NCI-H524 (cell line): ENCODE measurements at regions not wholly inside any gene's neighbourhood (a gene's known extent, or its start where the extent isn't known, plus 50 kb on each side); places are given as distances from the start of the nearest gene placed in this dataset.

Source experiments
- DNase-seq, 2 experiments: peaks; one replicate each; lab custom pipeline; 2025; lab: John Stamatoyannopoulos, UW

GRCh38 chr2:33782395-33783230, 183.5 kb upstream of the FAM98A start:
- no peak for DNase-seq

- DNase-seq: no peak
Measured at GRCh38 chr2:33777786-33778185, 178.7 kb upstream of the FAM98A start.

DNA sequence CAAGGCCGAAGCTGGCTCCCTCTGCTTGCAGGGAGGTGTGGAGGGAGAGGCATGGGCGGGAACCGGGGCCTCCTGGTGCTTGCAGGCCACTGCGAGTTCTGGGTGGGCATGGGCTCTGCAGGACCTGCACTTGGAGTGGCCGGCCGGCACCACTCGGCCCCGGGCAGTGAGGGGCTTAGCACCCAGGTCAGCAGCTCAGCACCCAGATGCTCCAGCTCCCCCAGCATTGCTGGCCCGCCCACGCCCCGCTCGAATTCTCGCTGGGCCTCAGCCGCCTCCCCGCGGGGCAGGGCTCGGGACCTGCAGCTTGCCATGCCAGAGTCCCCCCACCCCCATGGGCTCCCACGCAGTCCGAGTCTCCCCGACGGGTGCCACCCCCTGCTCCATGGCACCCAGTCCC, 176.2 kb upstream of the FAM98A start:
- no peak for DNase-seq

DNA sequence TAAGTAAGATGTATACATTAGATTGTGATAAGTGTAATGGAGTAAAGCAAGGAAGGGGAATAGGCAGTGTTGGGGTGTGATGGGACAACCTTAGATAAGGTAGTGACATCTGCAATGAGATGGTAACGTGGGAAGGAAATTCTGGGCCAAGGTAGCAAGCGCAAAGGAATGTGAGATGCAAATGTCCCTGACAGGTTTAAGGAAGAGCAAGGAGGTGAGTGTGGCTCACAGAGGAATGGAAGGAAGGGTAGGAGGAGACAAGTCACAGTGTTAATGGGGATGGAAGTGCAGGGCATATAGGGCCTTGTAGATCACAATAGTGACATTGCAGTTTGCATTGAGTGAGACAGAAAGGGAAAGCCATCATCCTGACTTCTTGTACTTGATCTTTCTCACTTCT, 170.9 kb upstream of the FAM98A start:
- no peak for DNase-seq

DNA sequence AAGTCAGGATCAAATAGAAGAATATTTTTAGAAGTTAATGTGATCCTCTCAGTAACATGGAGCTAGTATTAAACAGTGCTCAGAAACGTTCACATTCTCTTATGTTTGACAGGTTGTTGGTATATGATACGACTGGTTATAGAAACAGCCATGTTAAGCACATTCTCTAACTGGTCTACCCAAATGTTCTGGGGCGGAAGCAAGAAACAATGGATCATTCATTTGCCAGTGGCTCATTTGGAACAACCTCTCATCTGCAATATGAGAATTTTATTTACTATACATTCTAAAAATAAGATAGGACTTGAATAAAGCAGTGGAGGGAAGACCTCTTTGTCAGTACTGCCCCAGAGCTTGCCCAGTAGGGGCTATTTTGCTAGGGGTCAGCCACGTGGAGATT, 167.1 kb upstream of the FAM98A start:
- DNase-seq: no peak

- DNase-seq: peak in 1 of 2 experiments; percentile 11
Measured at GRCh38 chr2:33765122-33765521, 166.0 kb upstream of the FAM98A start.

DNA sequence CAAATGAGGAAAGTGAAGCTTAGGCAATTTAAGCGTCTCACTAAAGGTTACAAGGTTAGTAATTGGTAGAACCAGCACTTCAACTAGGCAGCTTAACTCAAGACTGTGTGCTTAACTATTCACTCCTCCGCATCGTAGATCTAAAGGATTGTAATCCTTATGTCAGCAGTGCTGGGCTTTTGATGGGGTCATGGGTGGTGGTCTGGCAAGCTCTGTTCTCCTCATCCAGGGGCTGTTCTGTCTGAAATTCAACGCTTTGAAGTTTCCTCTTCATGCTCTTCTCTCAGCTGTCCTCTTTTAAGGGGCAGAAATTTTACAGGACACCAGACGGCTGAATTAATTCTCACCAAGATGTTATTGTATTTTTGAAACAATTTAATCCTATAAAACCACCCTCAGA, 165.5 kb upstream of the FAM98A start:
- DNase-seq: no peak

DNA sequence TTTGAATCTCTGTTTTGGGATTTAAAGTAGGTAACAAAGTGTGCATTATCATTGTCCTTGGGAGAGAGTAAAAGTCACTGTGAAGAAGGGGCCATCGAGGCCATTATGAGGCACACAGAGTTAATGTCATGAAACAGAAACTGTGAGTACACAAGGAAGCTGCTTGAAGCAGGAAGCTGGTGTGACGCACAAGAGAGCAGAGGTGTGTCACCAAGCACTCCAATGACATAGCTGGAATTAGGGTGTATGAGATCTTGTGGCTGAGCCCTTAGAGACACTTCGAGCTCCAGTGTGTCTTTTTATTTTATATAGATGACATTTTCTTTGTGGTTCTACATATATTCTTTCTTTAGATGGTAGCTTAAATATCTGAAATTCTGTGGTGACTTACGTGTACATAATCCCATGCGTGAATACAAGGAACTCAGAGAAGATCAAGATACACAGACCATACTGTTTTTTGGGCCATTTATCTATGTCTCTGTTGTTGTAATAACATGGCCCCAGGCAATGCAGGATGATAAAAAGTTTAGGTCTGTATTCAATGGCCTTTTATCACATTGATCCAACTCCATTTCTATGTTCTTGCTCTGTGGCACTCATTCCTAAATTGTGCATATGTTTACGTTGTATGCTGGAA, 164.7 kb upstream of the FAM98A start:
- no peak for DNase-seq

DNA sequence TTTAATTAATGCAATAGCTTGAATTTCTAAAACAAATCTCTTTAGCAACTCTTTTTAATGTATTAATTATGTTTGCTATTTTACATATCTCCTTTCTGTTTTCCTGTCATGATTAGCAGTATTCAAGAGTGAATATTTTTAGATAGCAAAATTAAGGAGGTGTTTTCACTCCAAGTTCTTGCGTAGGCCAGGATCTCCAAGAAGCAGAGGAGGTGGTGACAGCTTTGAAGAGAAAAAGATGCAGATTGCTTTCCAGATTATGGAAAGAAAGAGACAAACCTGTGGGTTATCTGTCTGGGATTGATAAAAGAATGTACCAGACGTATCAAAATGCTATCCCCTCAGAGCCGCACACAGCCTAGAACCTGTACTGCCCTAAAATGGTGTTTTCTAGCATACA, 163.5 kb upstream of the FAM98A start:
- no peak for DNase-seq

GRCh38 chr2:33746208-33746800, 147.2 kb upstream of the FAM98A start:
- DNase-seq: no peak

GRCh38 chr2:33735096-33735495, 136.0 kb upstream of the FAM98A start:
- DNase-seq: no peak

DNA sequence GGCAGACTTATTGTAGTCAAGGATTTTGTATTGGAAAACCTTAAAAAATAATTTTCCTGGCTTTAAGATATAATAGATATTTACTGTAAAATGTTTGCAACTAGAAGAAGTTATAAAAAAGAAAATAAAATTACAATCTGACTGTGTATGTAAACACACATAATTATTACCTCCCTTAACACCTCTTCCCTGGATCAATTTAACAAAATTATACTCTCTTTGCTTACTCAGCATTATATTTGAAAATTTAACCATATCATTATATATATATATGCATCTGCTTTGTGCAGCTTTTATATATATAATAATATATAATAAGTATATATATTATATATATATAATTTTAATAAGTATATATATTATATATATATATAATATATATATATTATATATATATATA, 131.7 kb upstream of the FAM98A start:
- no peak for DNase-seq

DNA sequence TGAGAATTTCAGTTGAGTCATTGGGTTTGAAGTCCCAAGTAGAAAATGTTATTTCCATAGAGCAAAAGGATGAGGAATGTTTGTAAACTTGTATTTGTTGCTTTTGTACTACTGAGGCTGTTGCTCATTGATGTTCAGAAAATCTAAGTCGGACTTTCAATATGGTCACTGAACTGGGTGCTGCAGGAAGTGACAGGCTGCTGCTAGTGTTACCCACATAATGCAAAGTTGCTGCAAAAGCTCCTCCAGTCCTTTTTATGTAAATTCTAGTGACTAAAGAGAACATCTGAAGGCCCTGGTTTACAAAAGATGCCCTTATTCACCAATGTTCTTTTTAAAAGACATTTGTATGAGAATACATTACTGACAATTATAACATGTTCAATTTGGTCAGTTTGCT, 131.1 kb upstream of the FAM98A start:
- DNase-seq: no peak

- DNase-seq: no peak
Measured at GRCh38 chr2:33729353-33729752, 130.3 kb upstream of the FAM98A start.

DNA sequence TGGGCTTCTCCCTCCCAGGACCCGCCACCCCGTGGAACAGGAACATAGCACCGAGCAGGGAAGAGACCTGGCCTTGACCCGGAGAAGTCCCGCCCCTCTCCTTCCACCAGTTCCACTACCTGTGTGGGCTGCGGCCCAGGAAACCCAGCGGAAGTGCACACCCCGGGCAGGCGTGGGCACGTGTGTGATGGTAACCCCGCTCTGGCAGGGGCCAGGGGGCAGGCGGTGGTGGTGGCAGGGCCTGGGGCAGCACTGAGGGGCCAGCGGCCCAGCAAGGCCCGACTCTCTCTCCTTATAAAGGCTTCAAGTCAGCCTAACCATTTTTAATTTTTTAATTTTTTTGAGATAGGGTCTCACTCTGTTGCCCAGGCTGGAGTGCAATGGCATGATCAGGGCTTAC, 129.0 kb upstream of the FAM98A start:
- DNase-seq: no peak

DNA sequence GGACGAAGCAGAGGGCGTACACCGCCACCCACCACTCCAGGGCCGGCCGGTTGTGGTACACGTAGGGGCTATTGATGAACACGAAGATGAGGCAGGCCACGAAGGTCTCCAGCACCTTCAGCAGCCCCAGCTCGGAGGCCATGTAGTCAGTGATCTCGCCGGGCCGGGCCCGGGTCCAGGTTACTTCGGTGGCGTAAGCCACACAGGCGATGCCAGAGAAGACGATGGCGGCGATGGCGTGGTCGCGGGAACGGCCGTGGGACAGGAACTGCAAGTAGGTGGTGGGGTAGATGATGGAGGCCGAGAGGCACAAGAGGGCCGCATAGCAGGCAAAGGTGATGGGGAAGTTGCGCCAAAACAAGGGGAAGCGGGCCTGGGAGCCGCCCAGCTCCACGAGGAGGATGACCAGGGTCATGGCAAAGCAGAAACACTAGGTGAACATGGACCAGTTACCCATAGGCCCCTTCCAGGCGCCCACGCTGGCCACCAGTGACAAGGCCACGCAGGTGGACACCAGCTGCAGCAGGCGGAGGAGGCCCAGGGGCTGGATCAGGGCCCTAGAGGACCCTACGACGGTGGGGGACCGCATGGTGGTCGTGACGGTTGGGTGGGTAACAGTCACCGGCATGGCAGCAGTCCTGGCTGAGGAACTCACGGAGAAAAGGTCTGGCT, 128.4 kb upstream of the FAM98A start:
- no peak for DNase-seq

GRCh38 chr2:33726415-33726814, 127.3 kb upstream of the FAM98A start:
- DNase-seq: no peak

DNA sequence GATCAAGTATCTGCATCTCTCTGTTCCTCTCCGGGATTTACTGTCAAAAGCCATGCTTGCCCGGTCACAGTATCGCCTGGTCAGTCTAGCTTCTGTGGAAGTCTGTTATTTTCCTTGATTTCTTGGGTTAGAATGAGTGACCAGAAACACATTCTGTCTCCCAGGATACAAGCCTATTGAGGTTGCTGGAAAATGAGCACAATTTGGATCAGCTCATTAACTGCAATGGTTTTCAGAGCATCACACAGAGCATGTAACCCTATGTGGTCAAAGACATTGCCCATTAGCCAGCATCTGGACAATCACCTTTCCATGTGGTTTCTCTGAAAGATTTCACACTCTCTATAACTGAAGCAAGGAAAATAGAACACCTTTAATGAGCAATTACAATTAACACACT, 124.2 kb upstream of the FAM98A start:
- DNase-seq: no peak

DNA sequence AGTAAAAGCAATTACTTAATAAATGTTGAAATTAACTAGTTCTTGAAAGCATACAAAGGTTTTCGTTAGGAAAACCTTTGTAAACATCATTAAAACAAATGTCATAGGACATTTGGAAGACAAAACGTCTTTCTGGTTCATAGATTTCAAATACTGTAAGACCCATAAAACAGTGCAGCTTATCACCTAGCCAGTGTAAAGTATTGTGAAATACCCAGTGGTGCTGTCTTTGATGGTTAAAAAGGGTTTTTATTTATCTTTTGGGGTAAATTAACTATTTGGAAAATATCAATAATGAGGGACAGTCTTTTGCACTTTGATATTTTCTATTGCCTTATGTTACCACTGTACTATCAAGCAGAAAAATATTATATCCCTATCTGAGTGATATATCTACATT, 120.0 kb upstream of the FAM98A start:
- DNase-seq: no peak

GRCh38 chr2:33712674-33713073, 113.6 kb upstream of the FAM98A start:
- DNase-seq: no peak

- no peak for DNase-seq
Measured at GRCh38 chr2:33709951-33710350, 110.9 kb upstream of the FAM98A start.

GRCh38 chr2:33707312-33707711, 108.2 kb upstream of the FAM98A start:
- DNase-seq: no peak

GRCh38 chr2:33706410-33706809, 107.3 kb upstream of the FAM98A start:
- no peak for DNase-seq
